HUDEP-2 (cell line): ENCODE measurements at regions not wholly inside any gene's neighbourhood (a gene's known extent, or its start where the extent isn't known, plus 50 kb on each side); places are given as distances from the start of the nearest gene placed in this dataset.

Source experiments
- DNase-seq, 76 experiments: peaks; one replicate each; lab custom pipeline; 2025; ENCODE audit not compliant: unreplicated experiment in 76 of 76; lab: John Stamatoyannopoulos, UW

DNA sequence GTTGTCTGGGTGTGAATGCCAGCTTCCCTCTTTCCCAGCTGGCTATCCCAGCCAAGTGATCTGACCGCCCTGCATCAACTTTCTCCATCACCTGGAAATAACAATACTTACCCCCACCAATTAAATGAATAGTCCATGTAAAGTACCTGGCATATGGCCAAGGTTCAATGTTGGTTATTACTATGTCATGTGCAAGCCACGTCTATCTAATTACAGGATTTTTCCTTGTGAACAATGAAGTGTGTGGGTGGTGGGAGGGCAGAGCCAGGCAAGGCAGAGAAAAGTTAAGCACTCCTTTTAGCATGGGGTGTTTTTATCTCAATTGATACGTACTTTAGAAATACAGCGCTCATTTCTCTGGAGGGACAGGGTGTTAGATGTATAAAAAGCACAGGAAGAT is 121.1 kb downstream of the NHLRC3 start:
- DNase-seq: no peak

DNA sequence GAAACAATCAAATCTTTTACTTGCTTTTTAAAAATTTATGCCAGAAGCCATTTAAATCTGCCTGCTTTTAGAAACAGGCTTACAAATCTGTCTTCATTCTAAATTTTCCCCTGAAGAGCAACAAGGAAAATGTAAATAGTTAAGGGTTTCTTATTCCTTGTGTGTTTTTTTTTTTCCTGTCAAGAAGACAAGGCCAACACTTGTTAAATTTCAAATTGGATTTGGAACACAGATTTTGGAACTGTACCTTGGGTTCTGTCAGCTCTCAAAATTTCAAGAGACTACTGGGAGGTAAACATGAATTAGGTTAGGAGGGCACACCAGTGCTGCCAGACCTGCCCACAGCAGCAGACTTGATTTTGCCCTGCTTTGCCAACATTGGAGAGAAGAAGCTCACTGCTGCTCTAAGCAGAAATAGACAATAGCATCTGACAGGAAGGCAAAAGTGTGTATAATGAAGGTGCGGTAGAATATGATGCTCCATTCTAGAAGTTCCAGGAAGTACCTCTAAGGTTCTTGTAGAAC is 121.7 kb downstream of the NHLRC3 start:
- peak in 1 of 76 experiments; percentile 0 for DNase-seq

DNA sequence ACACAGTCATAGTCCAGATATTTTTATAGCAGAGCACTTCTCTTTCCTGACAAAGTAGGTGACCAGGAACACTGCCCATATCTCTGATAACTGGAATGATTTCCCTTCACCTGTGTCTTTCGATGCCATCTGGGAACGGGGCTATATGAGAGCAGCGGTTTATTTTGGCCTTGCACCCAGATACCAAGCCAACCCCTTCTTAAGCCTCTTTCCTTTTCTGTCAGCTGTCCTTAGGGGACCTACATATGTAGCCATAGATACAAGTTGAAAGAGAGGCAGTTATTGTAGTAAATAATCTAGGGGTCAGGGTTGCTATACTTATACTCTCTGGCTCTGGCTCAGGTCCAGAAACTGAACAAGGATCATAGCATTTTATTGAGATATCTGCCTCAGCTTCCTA is 128.8 kb downstream of the NHLRC3 start:
- no peak for DNase-seq

DNA sequence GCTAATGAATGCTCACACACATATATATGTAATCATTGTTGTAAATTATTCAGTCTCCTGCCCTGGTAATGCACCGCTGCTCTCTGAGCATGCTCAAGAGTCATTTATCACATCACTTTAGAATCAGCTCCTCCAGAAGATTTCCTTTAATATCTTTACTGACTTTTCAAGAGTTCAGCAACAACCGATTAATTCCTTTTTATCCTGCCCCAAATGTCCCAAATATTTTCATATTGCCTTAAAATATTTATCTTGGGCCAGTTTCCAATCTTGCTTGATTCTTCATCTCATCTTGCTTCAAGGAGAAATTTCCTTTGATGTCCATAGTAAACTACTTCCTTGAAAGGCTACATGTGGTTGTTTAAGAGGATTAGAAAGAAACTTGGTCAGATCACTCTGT is 132.5 kb downstream of the NHLRC3 start:
- no peak for DNase-seq

DNA sequence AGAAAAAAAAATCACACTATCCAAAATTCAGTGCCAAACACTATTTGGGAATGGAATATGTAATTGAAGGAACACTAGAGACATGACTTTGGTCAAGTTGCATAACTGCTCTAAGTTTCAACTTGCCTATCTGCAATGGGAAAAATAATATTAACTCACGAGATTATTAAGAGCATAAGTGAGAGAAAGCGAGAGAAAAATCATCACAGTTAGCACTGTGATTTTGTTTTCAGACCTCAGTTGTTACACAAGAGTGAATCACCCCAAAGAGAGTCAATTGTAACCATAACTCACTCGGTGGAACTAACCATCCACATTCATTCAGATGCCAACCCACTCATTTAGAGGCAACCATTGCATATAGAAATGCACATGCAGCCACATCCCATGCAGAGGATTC is 147.1 kb downstream of the NHLRC3 start:
- no peak for DNase-seq

DNA sequence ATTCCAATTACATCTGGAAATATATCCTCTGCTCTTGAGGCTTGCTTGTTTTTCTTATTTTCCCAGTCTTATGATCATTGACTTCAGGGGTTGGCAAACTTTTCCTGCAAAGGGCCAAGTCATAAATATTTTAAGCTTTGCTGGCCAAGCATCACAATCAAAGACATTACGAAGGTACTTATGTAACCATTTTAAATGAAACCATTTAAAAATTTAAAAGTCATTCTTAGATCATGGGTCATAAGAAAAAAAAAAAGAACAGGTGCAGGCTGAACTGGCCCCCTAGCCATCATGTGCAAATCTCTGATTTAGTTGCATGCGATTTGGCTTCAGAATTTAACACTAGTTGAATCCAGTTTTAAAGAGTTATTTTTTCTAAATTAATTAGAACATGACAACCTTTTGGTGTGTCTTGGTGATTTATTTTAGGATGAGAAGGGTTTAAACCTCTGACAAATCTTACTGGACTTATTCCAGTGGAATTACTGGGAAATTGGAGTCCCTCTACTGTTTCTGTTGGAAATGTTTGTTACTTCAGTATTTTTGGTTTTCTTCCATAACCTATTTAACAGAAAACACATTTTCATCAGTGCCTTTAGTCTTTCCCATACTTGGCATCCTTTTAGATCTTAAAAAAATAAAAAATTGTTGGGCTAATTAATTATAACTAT is 148.1 kb downstream of the NHLRC3 start:
- DNase-seq: no peak

DNA sequence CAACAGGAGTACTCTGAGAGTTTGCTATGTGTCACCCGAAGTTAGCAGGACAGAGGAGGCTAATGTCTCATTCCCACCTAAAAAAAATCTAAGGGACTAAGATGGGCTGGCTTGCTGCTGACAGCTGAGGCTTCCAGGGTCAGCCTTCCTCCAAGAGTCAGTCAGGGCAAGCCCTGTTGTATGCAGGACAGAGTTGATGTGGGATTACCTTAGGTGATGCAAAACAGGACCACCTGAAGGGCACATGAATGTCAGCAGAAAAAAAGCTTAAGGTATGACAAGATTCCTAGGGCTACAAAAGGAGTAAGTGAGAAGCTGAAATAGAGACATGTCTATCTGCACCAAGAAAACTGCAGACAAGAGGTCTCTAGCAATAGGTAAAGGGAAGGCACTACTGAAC is 151.5 kb downstream of the NHLRC3 start:
- no peak for DNase-seq

DNA sequence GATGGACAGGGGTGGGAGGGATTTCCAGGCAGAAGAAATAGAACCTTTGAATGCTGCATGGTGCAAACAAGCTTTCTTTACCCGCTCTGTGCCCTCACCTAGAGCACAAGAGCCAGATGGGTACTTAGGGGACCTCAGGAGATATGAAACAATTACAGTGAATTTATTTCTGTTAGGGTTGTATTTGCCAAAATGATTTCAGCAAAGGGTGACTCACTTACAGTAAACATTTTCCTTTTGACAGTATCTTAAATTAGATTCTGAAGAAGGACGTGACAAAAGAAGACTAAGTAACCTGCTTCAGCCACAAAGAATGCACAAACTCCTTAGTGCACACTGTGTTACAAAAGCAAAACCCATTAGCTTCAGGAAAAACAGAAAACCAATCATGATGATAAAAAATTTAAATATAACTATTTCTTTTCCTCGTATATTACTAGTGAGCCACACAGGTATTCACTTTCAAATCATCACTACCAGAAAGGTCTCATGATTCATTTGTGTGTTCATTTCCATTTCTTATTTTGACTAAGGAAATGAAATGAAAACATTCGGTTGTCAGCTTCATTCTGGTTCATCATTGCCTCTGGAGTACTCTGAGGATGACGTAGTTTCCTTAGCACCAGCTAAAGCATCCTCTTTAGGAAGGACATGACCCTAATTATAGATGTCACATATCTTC is 158.8 kb downstream of the NHLRC3 start:
- DNase-seq: no peak

DNA sequence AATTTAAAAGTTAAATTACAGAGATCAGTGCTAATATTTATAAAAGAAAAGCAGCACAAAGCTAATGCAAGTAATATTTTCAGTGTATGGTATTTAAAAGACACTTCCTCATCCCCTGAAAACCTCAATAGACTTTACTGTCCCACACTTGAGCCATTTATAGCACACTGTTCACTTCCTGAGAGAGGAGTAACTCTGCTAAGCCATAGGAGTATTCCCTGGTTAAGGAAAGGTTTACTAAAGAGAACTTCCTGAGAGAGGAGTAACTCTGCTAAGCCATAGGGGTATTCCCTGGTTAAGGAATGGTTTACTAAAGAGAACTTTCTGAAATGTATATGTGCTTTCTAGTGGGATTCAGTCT is 159.4 kb downstream of the NHLRC3 start:
- DNase-seq: no peak

DNA sequence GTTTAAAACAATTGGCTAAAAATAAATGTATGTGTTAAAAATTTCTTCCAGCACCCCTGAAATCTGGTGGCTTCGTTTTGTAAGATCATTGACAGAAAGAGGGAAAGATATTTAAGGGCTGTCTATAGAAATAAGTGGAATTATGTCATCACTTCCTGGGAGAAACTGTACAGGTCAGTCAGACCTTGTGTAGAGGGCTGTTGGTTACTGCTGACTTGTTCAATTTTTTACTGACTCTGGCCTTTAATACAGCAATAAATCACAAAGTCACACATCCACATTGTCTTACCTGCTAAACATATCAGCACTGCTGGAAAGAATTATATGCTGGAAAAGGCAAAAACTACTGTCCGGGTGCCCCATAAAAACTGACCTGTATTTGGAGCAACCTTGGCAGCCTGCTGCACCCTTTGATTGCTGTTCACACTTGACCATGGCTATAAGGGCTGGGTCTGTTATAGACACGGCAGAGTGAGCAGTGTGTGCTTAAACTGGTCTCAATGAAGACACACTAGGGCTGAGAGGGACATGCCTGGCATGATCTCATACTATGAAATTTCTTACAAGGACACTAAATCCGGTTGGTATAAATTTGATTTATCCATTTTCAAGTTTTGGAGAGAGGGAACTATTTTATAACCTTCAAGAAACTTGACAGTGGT is 162.1 kb downstream of the NHLRC3 start:
- DNase-seq: no peak

DNA sequence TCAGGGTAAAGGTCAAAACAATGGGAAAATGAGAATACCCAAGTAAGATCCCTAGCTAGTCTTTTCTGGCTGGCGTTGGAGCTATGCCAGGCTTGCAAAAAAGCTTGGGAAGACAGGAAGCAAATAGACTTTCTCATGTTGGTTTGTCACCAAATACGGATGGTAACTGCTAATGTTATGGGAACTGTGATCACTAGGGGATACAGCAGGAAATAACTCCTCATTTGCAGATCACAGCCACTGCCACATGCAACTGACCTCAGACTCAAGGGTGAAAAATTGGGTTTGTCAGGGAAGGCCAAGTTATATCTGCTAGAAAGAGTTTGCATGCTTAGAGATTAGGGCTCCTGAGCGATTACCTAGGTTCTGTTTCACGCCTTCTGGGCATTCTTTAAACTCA is 162.9 kb downstream of the NHLRC3 start:
- DNase-seq: no peak

DNA sequence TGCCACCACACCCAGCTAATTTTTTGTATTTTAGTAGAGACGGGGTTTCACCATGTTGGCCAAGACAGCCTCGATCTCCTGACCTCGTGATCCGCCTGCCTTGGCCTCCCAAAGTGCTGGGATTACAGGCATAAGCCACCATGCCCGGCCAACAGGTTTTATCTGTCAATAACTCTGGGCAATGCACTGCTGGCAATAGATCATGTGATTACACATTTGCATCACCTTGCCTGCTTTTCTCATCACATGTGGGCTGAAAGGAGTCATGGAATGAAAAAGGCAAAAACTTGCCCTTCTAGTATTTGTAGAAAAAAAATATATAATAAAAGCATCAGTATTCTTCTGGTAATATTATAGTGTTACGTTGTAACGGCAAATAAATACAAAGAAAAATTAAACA is 164.5 kb downstream of the NHLRC3 start:
- DNase-seq: no peak

DNA sequence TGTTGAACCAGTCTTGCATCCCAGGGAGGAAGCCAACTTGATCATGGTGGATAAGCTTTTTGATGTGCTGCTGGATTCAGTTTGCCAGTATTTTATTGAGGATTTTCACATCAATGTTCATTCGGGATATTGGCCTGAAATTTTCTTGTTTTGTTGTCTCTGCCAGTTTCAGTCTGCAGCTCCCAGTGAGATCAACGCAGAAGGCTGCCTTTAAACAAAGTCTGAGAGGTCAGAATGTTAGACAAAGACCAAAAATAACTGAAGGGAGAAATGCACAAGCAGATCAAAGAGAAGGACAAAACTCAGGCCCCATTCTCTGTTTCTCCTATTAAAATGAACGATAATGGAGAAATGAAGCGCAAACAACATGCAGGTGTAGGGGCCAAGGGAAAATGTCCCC is 170.4 kb downstream of the NHLRC3 start:
- DNase-seq: no peak

DNA sequence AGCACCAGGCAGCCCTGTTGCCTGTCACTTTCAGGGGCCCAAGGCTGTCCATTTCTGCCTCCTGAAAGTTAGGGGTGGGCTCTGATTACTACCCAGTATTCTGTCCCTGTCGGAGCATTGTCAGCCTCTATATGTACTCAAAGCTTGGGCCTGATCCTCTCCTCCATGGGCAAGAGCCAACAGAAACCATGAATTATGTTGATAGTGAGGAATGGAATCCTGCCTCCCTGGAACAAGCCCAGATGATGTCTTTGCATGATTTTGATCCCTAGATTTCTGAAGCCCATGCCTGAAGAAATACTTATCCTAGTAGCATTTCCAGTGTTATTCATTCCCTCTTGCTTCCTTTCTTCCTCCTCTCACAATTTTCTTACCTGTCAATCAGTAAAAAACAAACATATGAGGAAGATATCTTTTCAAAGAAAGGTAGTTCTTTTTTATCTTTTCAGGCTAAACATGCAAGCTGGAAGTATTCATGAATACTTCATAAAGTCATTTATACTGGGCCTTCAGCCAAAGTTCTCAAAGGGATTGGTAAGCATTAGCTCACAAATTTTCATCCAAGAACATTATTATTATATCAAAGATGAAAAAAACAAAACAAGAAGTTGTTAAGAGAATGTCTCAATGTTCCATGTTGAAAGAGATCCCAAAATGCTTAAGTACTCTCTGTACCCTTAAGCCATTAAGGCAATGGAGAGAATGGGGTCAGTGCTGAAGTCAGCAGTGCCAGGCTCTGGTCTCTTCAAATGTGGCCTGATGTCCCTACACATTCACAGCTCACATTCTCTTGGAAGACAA is 171.7 kb downstream of the NHLRC3 start:
- no peak for DNase-seq

DNA sequence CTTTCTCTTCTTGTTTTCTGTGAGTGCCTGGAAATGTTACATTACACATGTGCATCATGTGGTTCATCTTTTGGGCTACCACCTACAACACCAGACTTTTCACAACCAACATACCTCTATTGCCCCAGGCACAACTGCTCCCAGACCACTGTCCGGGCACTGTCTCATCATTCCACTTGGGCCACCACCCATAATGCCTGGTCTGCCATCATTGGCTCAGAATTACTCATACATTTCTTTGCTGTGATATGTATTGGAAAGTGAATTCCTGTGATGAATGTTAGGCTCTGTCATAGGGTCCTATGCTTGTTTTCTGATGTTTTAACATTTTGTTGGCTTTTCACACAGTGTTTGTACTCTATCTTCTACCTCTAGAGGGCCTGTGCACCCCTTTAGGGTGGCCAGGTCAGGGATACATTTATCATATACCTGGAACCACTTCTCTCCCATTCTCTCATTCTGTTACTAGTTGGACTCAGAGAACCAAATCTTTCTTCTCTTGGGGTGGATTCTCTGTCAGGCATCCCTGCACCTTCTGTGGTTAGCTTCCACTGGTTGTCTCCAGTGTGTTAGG is 172.8 kb downstream of the NHLRC3 start:
- DNase-seq: no peak

DNA sequence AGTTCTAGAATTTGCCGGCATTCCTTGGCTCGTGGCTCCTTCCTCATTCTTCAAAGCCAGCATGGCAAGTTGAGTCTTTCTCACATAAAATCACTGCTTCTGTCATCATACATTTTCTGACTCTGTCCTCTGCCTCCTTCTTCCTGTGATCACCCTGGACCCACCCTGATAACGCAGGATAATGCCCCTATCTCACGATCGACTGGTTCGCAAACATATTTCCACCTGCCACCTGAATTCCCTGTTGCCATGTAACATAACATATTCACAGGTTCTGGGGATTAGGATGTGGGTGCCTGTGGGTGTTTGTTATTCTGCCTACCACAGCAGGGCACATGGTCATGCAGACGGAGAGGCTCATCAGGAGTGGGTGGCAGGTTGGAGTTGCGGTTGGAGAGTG is 177.7 kb downstream of the NHLRC3 start:
- no peak for DNase-seq

DNA sequence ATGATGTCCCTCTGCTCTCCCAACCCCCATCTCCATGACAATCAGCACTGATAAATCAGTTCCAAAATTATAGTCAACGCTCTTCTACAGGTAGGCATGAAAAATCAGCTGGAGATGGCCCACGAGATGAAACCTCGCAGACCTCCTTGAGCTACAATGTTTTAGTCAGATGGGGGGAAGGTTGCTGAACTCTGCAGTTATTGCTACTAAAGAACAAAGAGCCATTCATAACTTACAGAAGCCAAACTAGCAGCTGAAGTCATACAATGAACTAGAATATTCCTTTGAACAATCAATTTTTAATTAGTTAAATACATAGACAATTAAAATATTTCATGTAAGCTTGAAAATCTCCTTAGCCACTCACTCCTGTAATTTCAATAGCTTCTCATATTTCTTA is 179.2 kb downstream of the NHLRC3 start:
- DNase-seq: no peak

DNA sequence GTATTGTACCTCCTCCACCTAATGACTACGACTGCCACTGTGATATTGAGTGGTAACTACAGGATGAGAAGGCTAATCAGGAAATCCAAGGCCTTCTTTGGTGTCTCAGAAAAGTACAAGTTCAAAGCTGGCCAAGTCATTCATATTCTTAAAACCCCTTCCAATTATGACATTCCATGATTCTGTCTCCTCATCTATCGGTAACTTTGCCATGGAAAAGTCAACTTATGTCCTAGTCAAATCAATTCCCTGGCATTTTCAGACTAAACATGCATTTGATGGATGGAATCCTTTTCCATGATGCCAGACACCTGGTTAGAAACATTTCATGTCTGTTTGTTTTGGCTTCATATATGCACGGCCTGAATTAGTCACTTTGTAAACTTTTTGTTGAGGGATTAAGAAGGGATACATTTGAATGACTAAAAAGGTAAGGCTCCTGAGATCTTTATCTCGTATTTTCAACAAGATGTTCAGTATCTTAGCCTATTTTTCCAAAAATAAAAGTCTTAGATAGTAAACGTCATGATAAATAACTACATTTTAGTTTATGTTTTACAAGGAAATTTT is 186.5 kb downstream of the NHLRC3 start:
- no peak for DNase-seq

DNA sequence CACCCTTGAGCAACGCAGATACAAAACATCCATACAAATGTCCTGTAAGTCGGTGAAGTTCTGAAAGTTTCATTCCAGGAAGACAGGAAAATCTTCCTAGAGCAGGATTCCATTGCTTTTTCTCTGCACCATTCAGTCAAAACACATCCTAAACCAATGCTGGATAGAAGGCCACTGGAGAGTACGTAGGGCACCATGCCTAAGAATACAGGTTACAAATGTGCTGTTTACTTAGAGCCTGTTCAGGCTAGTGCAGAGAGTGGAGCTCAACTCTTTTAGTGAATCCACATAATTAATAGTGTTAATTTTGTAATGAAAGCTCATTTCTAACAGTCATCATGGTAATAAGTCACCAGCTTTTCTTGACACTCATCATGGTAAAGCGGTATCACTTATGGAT is 187.6 kb downstream of the NHLRC3 start:
- no peak for DNase-seq

DNA sequence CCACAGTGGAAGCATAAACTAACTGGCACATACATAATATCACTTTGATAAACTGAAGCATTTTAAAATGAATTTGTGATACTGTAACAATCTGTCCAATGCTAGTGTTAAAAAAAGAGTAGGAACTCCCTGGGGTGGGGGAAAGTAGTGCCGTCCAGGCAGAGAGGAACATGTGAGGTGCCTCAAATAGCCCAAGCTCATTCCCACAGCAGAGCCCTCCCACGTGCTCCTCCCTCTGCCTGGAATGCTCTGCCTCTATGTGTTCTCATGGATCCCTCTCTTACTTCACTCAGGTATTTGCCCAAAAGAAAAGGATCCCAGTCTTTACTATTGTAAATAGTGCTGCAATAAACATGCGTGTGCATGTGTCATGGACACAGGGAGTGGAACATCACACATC is 188.1 kb downstream of the NHLRC3 start:
- no peak for DNase-seq
